ENCODE measurements at regions not wholly inside any gene's neighbourhood (a gene's known extent, or its start where the extent isn't known, plus 50 kb on each side); places are given as distances from the start of the nearest gene placed in this dataset.

- no peaks in the 10 kb centered on the region for H3K27me3 ChIP-seq (ENCODE audit: control insufficient read depth, insufficient read depth, low read length)
- no peak overlapping the region for H3K4me3 ChIP-seq (ENCODE audit: low read depth, low read length)
- POLR2A ChIA-PET: no interaction called here
- no peak overlapping the region for H3K27ac ChIP-seq (ENCODE audit: low read depth, low read length)
- CTCF ChIA-PET: interaction anchor here (0.6 kb wide), 1 partner anchor 46 kb away, joined by 3 read pairs; no protein-coding TSS in a partner anchor
- no peaks in the 10 kb centered on the region for H3K9me3 ChIP-seq (ENCODE audit: control insufficient read depth, insufficient read depth, low read length)
- TF ChIP-seq CTCF (IDR thresholded peaks at IDR 0.05; ENCODE audit: low read depth, low read length): no peak
- no peak for DNase-seq (ENCODE audit: low read depth, low spot score)
Measured at GRCh38 chr3:111465081-111465670, 76.8 kb upstream of the CD96 start.

GRCh38 chr3:111470032-111470431 lies 72.0 kb upstream of the CD96 start:
- no peak for DNase-seq (ENCODE audit: low read depth, low spot score)
- Histone ChIP-seq H3K4me3 (ENCODE audit: low read depth, low read length) (no peak overlapping the region), H3K9me3 (ENCODE audit: control insufficient read depth, insufficient read depth, low read length) (no peaks in the 10 kb centered on the region), H3K27ac (ENCODE audit: low read depth, low read length) (no peak overlapping the region), H3K27me3 (ENCODE audit: control insufficient read depth, insufficient read depth, low read length) (peaks cover 2% of the 10 kb centered on the region)
- TF ChIP-seq CTCF (IDR thresholded peaks at IDR 0.05; ENCODE audit: low read depth, low read length): no peak
- POLR2A ChIA-PET: no interaction called here
- CTCF ChIA-PET: no interaction called here

- ChIA-PET POLR2A (no interaction called here), CTCF (no interaction called here)
- DNase-seq (ENCODE audit: low read depth, low spot score): no peak
- Histone ChIP-seq H3K27me3 (ENCODE audit: control insufficient read depth, insufficient read depth, low read length) (peaks cover 2% of the 10 kb centered on the region), H3K9me3 (ENCODE audit: control insufficient read depth, insufficient read depth, low read length) (no peaks in the 10 kb centered on the region), H3K4me3 (ENCODE audit: low read depth, low read length) (no peak overlapping the region), H3K27ac (ENCODE audit: low read depth, low read length) (no peak overlapping the region)
- no peak for TF ChIP-seq CTCF (IDR thresholded peaks at IDR 0.05; ENCODE audit: low read depth, low read length)
Measured at GRCh38 chr3:111471831-111472230, 70.2 kb upstream of the CD96 start.

GRCh38 chr3:111472556-111472955 lies 69.4 kb upstream of the CD96 start:
- DNase-seq (ENCODE audit: low read depth, low spot score): no peak
- Histone ChIP-seq H3K27ac (ENCODE audit: low read depth, low read length) (no peak overlapping the region), H3K27me3 (ENCODE audit: control insufficient read depth, insufficient read depth, low read length) (peaks cover 4% of the 10 kb centered on the region), H3K9me3 (ENCODE audit: control insufficient read depth, insufficient read depth, low read length) (no peaks in the 10 kb centered on the region), H3K4me3 (ENCODE audit: low read depth, low read length) (no peak overlapping the region)
- ChIA-PET CTCF (no interaction called here), POLR2A (no interaction called here)
- TF ChIP-seq CTCF (IDR thresholded peaks at IDR 0.05; ENCODE audit: low read depth, low read length): no peak

- peaks cover 4% of the 10 kb centered on the region for H3K27me3 ChIP-seq (ENCODE audit: control insufficient read depth, insufficient read depth, low read length)
- DNase-seq (ENCODE audit: low read depth, low spot score): no peak
- POLR2A ChIA-PET: no interaction called here
Measured at GRCh38 chr3:111473550-111473949, 68.4 kb upstream of the CD96 start.

More at GRCh38 chr3:111473550-111473949, 68.4 kb upstream of the CD96 start:
- Histone ChIP-seq H3K4me3 (ENCODE audit: low read depth, low read length) (no peak overlapping the region), H3K27ac (ENCODE audit: low read depth, low read length) (no peak overlapping the region), H3K9me3 (ENCODE audit: control insufficient read depth, insufficient read depth, low read length) (no peaks in the 10 kb centered on the region; the same call in 1 of the 2 replicates)
- CTCF ChIA-PET: no interaction called here
- TF ChIP-seq CTCF (IDR thresholded peaks at IDR 0.05; ENCODE audit: low read depth, low read length): no peak
